ENCODE measurements at regions not wholly inside any gene's neighbourhood (a gene's known extent, or its start where the extent isn't known, plus 50 kb on each side); places are given as distances from the start of the nearest gene placed in this dataset.

DNA sequence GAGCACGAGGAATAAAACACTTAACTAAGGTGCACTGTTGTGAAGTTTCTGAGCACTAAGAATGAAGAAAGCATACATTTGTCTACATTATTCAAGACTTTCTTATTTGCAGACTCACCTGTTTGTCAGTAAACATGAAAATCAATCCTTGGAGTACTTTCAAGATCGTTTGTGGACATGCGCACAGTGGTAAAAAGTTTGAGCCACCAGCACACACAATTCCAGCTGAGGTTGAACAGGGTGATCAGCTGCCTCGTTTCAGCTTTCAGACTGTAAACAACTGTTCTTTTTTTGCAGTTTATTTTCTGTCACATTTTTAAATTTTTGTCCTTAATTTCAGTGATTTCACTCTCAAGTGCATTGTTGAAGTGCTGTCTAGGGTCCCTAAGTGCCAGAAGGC, 143.8 kb upstream of the VCX2 start:
- 75 to 89% methylated on average over 4 of the region's 4 CpGs for WGBS, 2 donors

DNA sequence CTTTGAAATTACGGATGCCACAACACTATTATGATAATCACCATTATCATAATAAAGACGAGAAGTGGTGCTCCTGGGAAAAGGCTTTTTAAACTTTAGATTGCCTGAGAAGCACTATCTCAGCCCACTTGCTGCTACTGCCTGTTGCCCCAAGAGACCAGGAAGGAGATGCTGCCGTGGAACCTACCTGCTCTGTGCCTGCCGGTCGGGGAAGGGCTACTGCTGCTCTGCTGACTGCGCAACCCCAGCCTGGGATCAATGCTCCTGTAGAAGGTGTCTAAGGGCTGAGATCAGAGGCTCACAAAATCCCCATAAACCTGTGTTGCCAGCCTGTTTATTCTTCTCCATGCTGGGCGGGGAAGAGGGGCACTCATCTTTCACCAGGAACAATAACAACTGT, 145.3 kb upstream of the VCX3B start:
- Histone ChIP-seq H3K9me3 (ENCODE audit: control insufficient read depth in 4 of 4, insufficient read depth in 3 of 4, low read length in 3 of 4) (peaks cover 0 to 7% (median 0%) of the 10 kb centered on the region in 4 donors), H3K4me3 (no peak overlapping the region), H3K36me3 (ENCODE audit: control insufficient read depth in 4 of 4, insufficient read depth in 4 of 4, low read length in 4 of 4) (no peaks in the 10 kb centered on the region), H3K9ac (ENCODE audit: insufficient read depth in 1 of 2, low read length in 2 of 2) (no peak overlapping the region), H3K27me3 (ENCODE audit: control insufficient read depth in 3 of 3, insufficient read depth in 3 of 3, low read length in 2 of 3) (peaks cover 0 to 25% (median 4%) of the 10 kb centered on the region in 3 donors), H3K27ac (ENCODE audit: low read depth in 1 of 2, low read length in 1 of 2) (no peak overlapping the region), H3K4me1 (ENCODE audit: control insufficient read depth in 5 of 5, insufficient read depth in 5 of 5, low read length in 5 of 5) (no peaks in the 10 kb centered on the region)
- TF ChIP-seq, protein P1, sequence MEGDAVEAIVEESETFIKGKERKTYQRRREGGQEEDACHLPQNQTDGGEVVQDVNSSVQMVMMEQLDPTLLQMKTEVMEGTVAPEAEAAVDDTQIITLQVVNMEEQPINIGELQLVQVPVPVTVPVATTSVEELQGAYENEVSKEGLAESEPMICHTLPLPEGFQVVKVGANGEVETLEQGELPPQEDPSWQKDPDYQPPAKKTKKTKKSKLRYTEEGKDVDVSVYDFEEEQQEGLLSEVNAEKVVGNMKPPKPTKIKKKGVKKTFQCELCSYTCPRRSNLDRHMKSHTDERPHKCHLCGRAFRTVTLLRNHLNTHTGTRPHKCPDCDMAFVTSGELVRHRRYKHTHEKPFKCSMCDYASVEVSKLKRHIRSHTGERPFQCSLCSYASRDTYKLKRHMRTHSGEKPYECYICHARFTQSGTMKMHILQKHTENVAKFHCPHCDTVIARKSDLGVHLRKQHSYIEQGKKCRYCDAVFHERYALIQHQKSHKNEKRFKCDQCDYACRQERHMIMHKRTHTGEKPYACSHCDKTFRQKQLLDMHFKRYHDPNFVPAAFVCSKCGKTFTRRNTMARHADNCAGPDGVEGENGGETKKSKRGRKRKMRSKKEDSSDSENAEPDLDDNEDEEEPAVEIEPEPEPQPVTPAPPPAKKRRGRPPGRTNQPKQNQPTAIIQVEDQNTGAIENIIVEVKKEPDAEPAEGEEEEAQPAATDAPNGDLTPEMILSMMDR (IDR thresholded peaks at IDR 0.05; ENCODE audit: control extremely low read depth, extremely low read depth): no peak
- ATAC-seq (ENCODE audit: insufficient read depth, low FRiP score) (no peak), DNase-seq (no peak)
- 65 to 84% methylated on average over 7 of the region's 7 CpGs for WGBS, 2 donors

More for the DNA sequence above, 143.8 kb upstream of the VCX2 start:
- DNase-seq (no peak), ATAC-seq (ENCODE audit: insufficient read depth, low FRiP score) (no peak)
- Histone ChIP-seq H3K4me1 (ENCODE audit: control insufficient read depth in 5 of 5, insufficient read depth in 5 of 5, low read length in 5 of 5) (no peaks in the 10 kb centered on the region), H3K27me3 (ENCODE audit: control insufficient read depth in 3 of 3, insufficient read depth in 3 of 3, low read length in 2 of 3) (peaks cover 0 to 24% (median 4%) of the 10 kb centered on the region in 3 donors), H3K9ac (ENCODE audit: insufficient read depth in 1 of 2, low read length in 2 of 2) (no peak overlapping the region), H3K36me3 (ENCODE audit: control insufficient read depth in 4 of 4, insufficient read depth in 4 of 4, low read length in 4 of 4) (no peaks in the 10 kb centered on the region), H3K27ac (ENCODE audit: low read depth in 1 of 2, low read length in 1 of 2) (no peak overlapping the region), H3K4me3 (no peak overlapping the region), H3K9me3 (ENCODE audit: control insufficient read depth in 4 of 4, insufficient read depth in 3 of 4, low read length in 3 of 4) (peaks cover 0 to 4% (median 0%) of the 10 kb centered on the region in 4 donors)
- TF ChIP-seq, protein P1 (IDR thresholded peaks at IDR 0.05; ENCODE audit: control extremely low read depth, extremely low read depth): no peak

DNA sequence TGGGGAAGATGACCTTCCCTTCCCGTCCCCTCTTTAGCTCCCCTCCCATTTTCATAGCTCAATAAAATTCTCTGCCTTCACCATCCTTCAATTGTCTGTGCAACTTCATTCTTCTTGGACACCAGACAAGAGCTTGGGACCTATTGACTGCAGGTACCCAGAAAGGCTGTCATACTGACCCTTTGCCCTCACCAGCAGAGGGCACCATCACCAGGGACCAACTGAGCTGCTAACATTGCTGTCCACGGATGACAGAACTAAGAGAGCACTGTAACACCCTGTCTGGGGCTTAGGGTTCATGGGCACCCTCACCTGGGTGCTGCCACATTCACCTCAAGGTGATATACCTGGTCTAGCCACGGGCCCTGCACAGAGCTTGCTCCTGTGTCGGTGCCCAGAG, 141.3 kb upstream of the VCX3B start:
- ATAC-seq (ENCODE audit: insufficient read depth, low FRiP score): no peak
- no peak for DNase-seq
- peaks cover 0 to 16% (median 4%) of the 10 kb centered on the region in 3 donors for H3K27me3 ChIP-seq (ENCODE audit: control insufficient read depth in 3 of 3, insufficient read depth in 3 of 3, low read length in 2 of 3)
- TF ChIP-seq, protein P1 (IDR thresholded peaks at IDR 0.05; ENCODE audit: control extremely low read depth, extremely low read depth): no peak
- no peaks in the 10 kb centered on the region for H3K36me3 ChIP-seq (ENCODE audit: control insufficient read depth in 4 of 4, insufficient read depth in 4 of 4, low read length in 4 of 4)
- H3K4me1 ChIP-seq (ENCODE audit: control insufficient read depth in 5 of 5, insufficient read depth in 5 of 5, low read length in 5 of 5): no peaks in the 10 kb centered on the region
- 81 to 82% methylated on average over 4 of the region's 4 CpGs for WGBS, 2 donors
- H3K9me3 ChIP-seq (ENCODE audit: control insufficient read depth in 4 of 4, insufficient read depth in 3 of 4, low read length in 3 of 4): peaks cover 0 to 8% (median 0%) of the 10 kb centered on the region in 4 donors
- no peak overlapping the region for H3K27ac ChIP-seq (ENCODE audit: low read depth in 1 of 2, low read length in 1 of 2)
- H3K9ac ChIP-seq (ENCODE audit: insufficient read depth in 1 of 2, low read length in 2 of 2): no peak overlapping the region
- H3K4me3 ChIP-seq: no peak overlapping the region

All from lung (tissue), 11 donors.